CD4-positive, alpha-beta T cell treated with Interleukin-6 for 4 hours (primary cell): ENCODE measurements at regions not wholly inside any gene's neighbourhood (a gene's known extent, or its start where the extent isn't known, plus 50 kb on each side); places are given as distances from the start of the nearest gene placed in this dataset.
"Not testable (repeated sequence)": the region's sequence is repeated elsewhere in the genome, so short reads cannot be mapped to it uniquely, and the experiment has no call there.

Experiments
- DNase-seq: peaks from one replicate; pipeline ENCODE4 v3.0.0-alpha.2; 2020; ENCODE audit warnings: mixed read lengths

- DNase-seq, result not testable (repeated sequence)
These were observed 562.0 kb upstream of the TPTE start for GRCh38 chr21:9959220-9959964.

GRCh38 chr21:9969399-9969798 lies 552.0 kb upstream of the TPTE start:
- DNase-seq, result not testable (repeated sequence)

- not testable (repeated sequence) for DNase-seq
These were observed 549.4 kb upstream of the TPTE start for GRCh38 chr21:9972018-9972417.

GRCh38 chr21:9978371-9978770 lies 543.0 kb upstream of the TPTE start:
- DNase-seq, result not testable (repeated sequence)

GRCh38 chr21:9997507-9997906 lies 523.9 kb upstream of the TPTE start:
- not testable (repeated sequence) for DNase-seq

- not testable (repeated sequence) for DNase-seq
These were observed 518.5 kb upstream of the TPTE start for GRCh38 chr21:10002762-10003313.

GRCh38 chr21:10005791-10006190 lies 515.6 kb upstream of the TPTE start:
- DNase-seq, result not testable (repeated sequence)

- DNase-seq, result not testable (repeated sequence)
These were observed 504.4 kb upstream of the TPTE start for GRCh38 chr21:10016991-10017390.

GRCh38 chr21:10017757-10018156 lies 503.6 kb upstream of the TPTE start:
- not testable (repeated sequence) for DNase-seq

GRCh38 chr21:10021462-10021861 lies 499.9 kb upstream of the TPTE start:
- DNase-seq, result not testable (repeated sequence)

- not testable (repeated sequence) for DNase-seq
These were observed 498.6 kb upstream of the TPTE start for GRCh38 chr21:10022745-10023144.
